Memory B cell (primary cell): ENCODE measurements at regions not wholly inside any gene's neighbourhood (a gene's known extent, or its start where the extent isn't known, plus 50 kb on each side); places are given as distances from the start of the nearest gene placed in this dataset.
"Not testable (repeated sequence)": the region's sequence is repeated elsewhere in the genome, so short reads cannot be mapped to it uniquely, and the experiment has no call there.

ENCODE experiments used
- ATAC-seq: fragments of 150-1000 bp; cut with Tn5 transposase; 2 replicates; pipeline ENCODE4 v1.10.0; 2021; ENCODE audit warnings: low read depth, mild to moderate bottlenecking, moderate library complexity
- DNase-seq, 2 donors: peaks; one replicate each; pipeline ENCODE4 v3.0.0; 2022; ENCODE audit warnings: low spot score in 2 of 2
- H3K27ac Mint-ChIP-seq: one replicate; pipeline ENCODE4 v1.8.0; 2022; ENCODE audit warnings: mild to moderate bottlenecking, moderate library complexity, mixed read lengths
- H3K27me3 Mint-ChIP-seq: one replicate; pipeline ENCODE4 v1.8.0; 2022; ENCODE audit warnings: mixed read lengths
- H3K36me3 Mint-ChIP-seq: one replicate; pipeline ENCODE4 v1.8.0; 2022; ENCODE audit warnings: mild to moderate bottlenecking, mixed read lengths
- H3K4me1 Mint-ChIP-seq: one replicate; pipeline ENCODE4 v1.8.0; 2022; ENCODE audit warnings: mixed read lengths
- H3K4me3 Mint-ChIP-seq: one replicate; pipeline ENCODE4 v1.8.0; 2022; ENCODE audit warnings: mild to moderate bottlenecking, moderate library complexity, mixed read lengths
- H3K9me3 Mint-ChIP-seq: one replicate; pipeline ENCODE4 v1.8.0; 2022; ENCODE audit warnings: mixed read lengths

DNA sequence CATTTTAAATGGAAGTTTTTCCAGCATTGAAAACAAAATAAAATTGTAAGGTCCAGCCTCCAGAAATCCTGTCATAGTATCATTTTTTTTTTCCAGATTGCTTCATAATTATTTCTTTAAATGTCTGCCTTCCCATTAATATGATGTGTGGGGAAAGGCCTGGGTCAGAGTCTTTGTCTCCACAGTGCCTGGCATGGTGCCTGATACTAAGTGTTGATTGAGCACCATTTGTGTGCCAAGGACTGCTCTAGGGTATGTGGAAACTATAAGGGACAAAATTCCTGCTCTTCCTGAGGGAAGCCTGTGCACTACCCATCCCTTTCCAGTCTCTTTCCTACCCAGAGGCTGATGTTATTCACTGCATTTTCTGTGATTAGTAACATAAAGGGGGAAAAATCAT, 53.1 kb upstream of the BEND4 start:
- ATAC-seq (no peak), DNase-seq (no peak)
- Mint-ChIP-seq H3K27me3 (peaks cover 1% of the 10 kb centered on the region), H3K4me3 (no peak overlapping the region), H3K4me1 (no peaks in the 10 kb centered on the region), H3K9me3 (no peaks in the 10 kb centered on the region), H3K27ac (no peak overlapping the region), H3K36me3 (no peaks in the 10 kb centered on the region)

DNA sequence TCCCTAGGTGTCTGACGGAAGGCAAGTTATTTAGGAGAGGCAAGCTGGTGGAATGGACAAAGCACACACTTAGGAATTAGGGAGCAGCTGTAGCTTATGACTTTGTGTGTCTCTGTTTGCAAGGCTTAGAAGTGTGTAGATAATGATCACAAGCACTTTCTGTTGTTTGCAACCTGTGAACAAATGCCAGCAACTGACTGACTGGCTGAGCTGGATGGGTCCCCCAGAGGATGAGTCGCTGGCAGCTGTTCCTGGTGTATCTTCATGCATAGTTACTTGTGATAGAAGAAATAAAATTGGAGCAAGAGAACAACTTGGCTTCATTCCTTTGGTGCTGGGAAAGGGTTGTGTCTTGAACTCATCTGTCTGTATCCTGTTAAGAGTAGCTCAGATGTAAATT, 64.2 kb upstream of the BEND4 start:
- peaks cover 2% of the 10 kb centered on the region for H3K27me3 Mint-ChIP-seq
- no peak overlapping the region for H3K27ac Mint-ChIP-seq
- no peak for DNase-seq
- ATAC-seq = no peak
- H3K36me3 Mint-ChIP-seq = peaks cover 2% of the 10 kb centered on the region
- peaks cover 2% of the 10 kb centered on the region for H3K9me3 Mint-ChIP-seq
- H3K4me3 Mint-ChIP-seq = no peak overlapping the region
- no peaks in the 10 kb centered on the region for H3K4me1 Mint-ChIP-seq

DNA sequence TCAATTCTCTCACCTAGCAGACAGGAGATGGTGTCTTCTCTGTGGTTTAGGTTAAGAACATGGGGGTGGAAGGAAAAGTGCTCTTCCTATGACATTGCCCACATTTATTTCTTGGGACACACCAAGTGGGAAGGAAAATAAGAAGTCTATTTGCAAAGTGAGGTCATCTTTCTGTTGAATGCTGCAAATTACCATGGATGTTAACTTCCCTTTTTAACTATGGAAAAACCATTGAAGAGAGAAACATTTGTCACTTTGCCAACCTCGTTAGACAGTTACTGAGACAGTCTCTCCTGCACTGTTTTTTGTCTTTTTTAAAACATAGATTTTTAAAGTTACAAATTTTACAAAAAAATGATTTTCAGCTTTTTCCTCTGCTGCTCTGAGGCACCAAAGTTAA, 72.8 kb upstream of the BEND4 start:
- ATAC-seq (no peak), DNase-seq (no peak)
- H3K9me3 Mint-ChIP-seq = no peaks in the 10 kb centered on the region
- H3K4me1 Mint-ChIP-seq = no peaks in the 10 kb centered on the region
- peaks cover 7% of the 10 kb centered on the region for H3K27me3 Mint-ChIP-seq
- H3K4me3 Mint-ChIP-seq = no peak overlapping the region
- peaks cover 4% of the 10 kb centered on the region for H3K36me3 Mint-ChIP-seq
- no peak overlapping the region for H3K27ac Mint-ChIP-seq

DNA sequence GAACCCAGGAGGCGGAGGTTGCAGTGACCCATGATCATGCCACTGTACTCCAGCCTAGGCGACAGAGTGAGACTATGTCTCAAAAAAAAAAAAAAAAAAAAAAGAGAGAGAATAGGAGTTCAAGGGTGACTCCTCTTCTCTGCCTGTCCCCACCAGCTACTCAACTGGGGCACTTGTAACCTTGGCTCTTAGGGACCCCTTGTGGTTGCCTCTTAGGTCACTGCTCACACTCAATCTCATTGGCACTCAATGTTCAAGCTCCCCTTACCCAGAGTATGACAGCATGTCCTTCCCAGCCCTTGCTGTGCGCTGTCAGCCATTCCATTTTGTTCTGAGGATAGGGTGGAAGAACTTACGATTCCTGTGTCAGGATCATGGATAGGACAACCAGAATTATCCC, 82.4 kb upstream of the BEND4 start:
- Mint-ChIP-seq H3K4me3 (no peak overlapping the region), H3K27me3 (no peaks in the 10 kb centered on the region), H3K4me1 (no peaks in the 10 kb centered on the region), H3K9me3 (no peaks in the 10 kb centered on the region), H3K27ac (no peak overlapping the region), H3K36me3 (no peaks in the 10 kb centered on the region)
- no peak for DNase-seq
- no peak for ATAC-seq

DNA sequence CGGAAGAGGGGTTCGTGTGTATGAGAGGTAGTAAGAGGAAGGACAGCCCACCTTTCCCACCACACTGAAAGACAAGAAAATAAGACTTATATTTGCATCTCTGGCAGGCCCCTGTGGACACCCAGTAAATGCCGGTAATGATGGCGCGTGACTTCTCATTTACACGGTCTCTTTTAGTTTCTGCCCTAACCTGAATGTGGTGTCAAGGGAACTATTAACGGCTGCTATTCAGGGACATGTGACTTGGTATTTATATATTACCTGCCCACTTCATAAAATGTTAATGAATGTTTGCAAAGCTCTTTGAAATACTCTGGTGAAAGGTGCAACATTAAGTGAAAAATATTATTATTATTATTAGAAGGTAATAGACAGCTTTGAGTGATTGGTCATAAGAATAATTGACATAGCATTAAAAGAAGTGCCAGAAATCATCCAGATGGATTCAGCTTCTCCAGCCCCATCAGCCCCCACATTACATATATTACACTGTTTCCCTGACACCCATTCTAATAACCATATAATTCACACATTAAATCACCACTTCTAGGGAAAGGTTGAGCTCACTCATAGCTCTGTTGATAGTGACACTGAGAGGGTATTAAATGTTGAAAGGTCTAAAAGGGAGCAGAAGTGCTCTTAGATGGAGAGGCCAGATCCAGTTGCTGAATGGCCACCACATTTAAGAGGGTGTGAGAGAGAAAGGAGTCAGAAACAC, 83.0 kb upstream of the BEND4 start:
- no peak for ATAC-seq
- Mint-ChIP-seq H3K36me3 (no peaks in the 10 kb centered on the region), H3K27me3 (no peaks in the 10 kb centered on the region), H3K4me3 (no peak overlapping the region), H3K9me3 (no peaks in the 10 kb centered on the region), H3K4me1 (no peaks in the 10 kb centered on the region), H3K27ac (no peak overlapping the region)
- no peak for DNase-seq

DNA sequence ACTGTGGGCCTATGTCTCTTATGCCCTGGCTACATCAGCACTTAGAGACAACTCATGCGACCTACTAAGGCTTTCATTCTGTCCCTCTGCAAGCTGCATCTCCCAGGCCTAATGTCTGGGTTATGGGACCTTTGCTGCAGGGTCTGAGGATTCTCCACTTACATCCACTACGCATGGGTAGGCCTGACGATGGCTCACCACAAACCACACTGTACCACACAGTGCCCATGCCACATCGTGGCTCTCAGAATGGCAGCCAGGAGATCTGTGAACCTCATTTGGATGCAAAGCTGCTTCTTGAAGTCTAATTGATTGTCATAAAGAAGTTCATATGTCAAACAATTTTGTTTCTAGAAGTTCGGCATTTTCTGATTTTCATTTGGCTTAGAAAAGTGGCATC, 84.6 kb upstream of the BEND4 start:
- H3K9me3 Mint-ChIP-seq = no peaks in the 10 kb centered on the region
- H3K4me3 Mint-ChIP-seq = no peak overlapping the region
- H3K36me3 Mint-ChIP-seq = no peaks in the 10 kb centered on the region
- H3K4me1 Mint-ChIP-seq = no peaks in the 10 kb centered on the region
- H3K27ac Mint-ChIP-seq = no peak overlapping the region
- DNase-seq (no peak), ATAC-seq (no peak)
- no peaks in the 10 kb centered on the region for H3K27me3 Mint-ChIP-seq

DNA sequence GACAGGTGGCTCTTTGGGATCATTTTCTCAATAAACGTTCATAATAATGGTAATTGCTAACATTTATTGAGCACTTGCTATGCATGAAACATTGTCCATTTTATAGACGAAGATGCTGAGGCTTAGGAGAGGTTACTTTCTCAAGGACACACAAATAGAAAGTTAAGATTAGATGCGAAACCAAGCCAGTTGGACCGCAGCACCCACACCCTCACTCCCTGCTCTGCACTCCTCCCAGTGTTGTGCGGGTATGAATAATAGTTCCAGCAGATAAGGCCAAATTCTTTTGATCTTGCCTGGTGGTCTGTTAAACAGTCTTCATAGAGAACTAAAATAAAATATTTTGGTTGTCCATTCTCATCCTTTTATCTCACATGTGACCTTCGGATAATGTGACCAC, 85.0 kb upstream of the BEND4 start:
- Mint-ChIP-seq H3K27me3 (no peaks in the 10 kb centered on the region), H3K4me1 (no peaks in the 10 kb centered on the region), H3K9me3 (no peaks in the 10 kb centered on the region), H3K4me3 (no peak overlapping the region), H3K27ac (no peak overlapping the region), H3K36me3 (no peaks in the 10 kb centered on the region)
- no peak for DNase-seq
- no peak for ATAC-seq

DNA sequence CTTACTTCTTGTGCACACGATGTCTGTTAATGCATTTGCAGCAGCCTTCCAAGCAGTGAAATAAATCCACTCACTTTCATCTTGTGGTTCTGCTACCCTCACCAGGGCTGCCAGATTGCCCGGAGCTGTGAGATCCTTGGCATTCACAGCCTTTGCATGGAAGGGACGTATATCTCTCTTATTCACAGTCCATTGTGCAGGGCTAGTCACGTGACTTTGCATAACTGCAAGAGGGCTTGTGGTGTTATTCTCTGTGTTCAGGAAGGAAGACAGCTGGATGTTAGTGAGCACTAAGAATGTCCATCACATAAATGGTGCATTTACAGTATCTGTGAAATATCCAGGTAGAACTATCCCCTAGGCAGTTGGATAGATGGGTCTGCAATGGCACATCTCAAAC, 96.5 kb upstream of the BEND4 start:
- no peak for ATAC-seq
- H3K27ac Mint-ChIP-seq = no peak overlapping the region
- DNase-seq = no peak
- peaks cover 3% of the 10 kb centered on the region for H3K27me3 Mint-ChIP-seq
- no peaks in the 10 kb centered on the region for H3K9me3 Mint-ChIP-seq
- H3K36me3 Mint-ChIP-seq = no peaks in the 10 kb centered on the region
- H3K4me1 Mint-ChIP-seq = no peaks in the 10 kb centered on the region
- H3K4me3 Mint-ChIP-seq = no peak overlapping the region

DNA sequence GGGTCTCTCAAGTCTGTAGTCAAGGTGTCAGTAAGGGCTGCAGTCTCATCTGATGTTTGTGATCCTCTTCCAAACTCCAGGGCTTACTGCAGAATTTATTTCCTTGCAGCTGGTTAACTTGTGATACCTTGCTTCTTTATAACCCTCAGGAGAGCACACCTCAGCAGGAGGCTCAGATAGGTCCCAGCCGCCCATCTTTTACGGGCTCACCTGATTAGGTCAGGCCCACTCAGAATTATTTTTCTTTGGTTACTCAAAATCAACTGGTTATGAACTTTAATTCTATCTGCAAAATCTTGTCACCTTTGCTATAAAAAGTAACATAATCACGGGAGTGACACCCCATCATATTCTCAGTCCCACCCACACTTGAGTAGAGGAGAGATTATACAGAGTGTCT, 99.9 kb upstream of the BEND4 start:
- peaks cover 3% of the 10 kb centered on the region for H3K27me3 Mint-ChIP-seq
- no peaks in the 10 kb centered on the region for H3K9me3 Mint-ChIP-seq
- ATAC-seq (no peak), DNase-seq (no peak)
- H3K4me1 Mint-ChIP-seq = no peaks in the 10 kb centered on the region
- no peak overlapping the region for H3K27ac Mint-ChIP-seq
- H3K4me3 Mint-ChIP-seq = no peak overlapping the region
- H3K36me3 Mint-ChIP-seq = no peaks in the 10 kb centered on the region

DNA sequence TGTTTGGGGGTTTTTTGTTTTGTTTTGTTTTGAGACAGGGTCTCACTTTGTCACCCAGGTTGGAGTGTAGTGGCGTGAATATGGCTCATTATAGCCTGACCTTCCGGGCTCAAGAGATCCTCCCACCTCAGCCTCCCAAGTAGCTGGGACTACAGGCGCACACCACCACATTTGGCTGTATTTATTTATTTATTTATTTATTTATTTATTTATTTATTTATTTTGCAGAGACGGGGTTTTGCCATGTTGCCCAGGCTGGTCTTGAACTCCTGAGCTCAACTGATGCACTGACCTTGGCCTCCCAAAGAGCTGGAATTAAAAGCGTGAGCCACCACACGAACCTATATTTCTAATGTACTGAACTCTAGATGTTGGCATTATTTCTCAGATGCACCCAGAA, 105.2 kb upstream of the BEND4 start:
- H3K4me1 Mint-ChIP-seq, DNase-seq, H3K36me3 Mint-ChIP-seq, ATAC-seq, H3K27ac Mint-ChIP-seq, H3K4me3 Mint-ChIP-seq, H3K9me3 Mint-ChIP-seq, H3K27me3 Mint-ChIP-seq: not testable (repeated sequence)

DNA sequence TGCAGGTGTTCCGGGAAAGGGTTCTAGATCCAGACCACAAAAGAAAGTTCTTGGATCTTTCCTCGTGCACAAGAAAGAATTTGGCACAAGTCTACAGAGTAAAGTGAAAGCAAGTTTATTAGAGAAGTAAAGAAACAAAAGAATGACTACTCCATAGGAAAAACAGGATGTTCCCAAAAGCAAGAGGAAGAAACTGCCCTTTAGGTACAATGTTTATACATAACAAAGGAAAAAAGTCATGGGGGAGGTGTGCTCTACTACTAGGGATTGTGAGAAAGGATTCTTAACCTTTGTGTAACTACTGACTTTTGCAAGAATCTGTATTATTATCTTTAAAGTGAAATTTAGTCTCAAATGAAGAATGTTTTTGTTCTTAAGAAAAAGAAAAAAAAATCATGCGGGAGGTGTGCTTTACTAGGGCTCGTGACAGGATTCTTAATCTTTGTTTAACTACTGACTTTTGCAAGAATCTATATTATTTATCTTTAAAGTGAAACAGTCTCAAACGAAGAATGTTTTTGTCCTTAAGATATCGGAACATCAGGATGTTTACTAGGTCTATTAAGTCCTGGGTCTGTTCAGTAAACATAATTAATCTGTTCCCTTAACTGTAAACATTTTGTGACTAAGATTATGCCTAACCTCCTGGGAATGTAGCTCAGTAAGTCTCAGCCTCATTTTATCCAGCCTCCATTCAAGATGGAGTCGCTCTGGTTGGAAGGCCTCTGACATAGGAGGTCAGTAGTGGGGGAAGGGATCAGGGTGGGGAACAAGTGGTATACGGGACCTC, 110.4 kb upstream of the BEND4 start:
- Mint-ChIP-seq H3K4me3 (no peak overlapping the region), H3K4me1 (no peaks in the 10 kb centered on the region), H3K27me3 (no peaks in the 10 kb centered on the region), H3K9me3 (no peaks in the 10 kb centered on the region), H3K27ac (no peak overlapping the region), H3K36me3 (no peaks in the 10 kb centered on the region)
- DNase-seq = no peak
- ATAC-seq = no peak

DNA sequence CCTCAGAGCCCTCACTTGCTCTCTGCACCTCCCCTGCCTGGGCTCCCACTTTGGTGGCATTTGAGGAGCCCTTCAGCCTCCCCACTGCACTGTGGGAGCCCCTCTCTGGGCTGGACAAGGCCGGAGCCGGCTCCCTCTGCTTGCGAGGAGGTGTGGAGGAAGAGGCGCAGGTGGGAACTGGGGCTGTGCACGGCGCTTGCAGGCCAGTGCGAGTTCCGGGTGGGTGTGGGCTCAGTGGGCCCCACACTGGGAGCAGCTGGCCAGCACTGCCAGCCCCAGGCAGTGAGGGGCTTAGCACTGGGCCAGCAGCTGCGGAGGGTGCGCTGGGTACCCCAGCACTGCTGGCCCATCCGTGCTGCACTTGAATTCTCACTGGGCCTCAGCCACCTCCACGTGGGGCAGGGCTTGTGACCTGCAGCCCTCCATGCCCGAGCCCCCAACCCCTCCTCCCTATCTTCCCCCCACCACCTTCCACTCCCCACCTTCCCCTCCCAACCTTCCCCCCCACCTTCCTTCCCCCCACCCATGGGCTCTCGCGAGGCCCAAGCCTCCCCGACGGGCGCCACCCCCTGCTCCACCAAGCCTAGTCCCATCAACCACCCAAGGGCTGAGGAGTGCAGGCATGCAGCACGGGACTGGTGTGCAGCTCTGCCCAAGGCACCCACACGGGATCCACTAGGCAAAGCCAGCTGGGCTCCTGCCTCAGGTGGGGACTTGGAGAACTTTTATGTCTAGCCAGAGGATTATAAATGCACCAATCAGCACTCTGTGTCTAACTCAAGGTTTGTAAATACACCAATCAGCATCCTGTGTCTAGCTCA, 113.5 kb upstream of the BEND4 start:
- Mint-ChIP-seq H3K27ac (no peak overlapping the region), H3K4me3 (no peak overlapping the region), H3K27me3 (peaks cover 1% of the 10 kb centered on the region), H3K9me3 (no peaks in the 10 kb centered on the region), H3K36me3 (no peaks in the 10 kb centered on the region), H3K4me1 (no peaks in the 10 kb centered on the region)
- ATAC-seq (no peak), DNase-seq (no peak)

DNA sequence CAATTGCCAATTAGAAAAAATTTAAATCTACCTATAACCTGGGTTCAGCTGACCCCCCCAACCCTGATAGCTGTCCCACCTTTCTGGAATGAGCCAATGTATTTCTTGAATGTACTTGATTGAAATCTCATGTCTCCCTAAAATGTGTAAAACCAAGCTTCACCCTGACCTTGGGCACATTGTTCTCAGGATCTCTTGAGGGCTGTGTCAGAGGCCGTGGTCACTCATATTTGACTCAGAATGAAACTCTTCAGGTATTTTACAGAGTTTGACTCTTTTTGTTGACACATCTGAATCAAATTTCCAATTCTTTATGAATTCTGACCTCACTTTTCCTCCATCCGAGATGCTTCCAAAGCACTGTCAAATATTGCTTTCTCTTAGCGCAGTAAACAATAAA, 115.3 kb upstream of the BEND4 start:
- no peaks in the 10 kb centered on the region for H3K36me3 Mint-ChIP-seq
- no peaks in the 10 kb centered on the region for H3K4me1 Mint-ChIP-seq
- DNase-seq (no peak), ATAC-seq (no peak)
- no peaks in the 10 kb centered on the region for H3K9me3 Mint-ChIP-seq
- no peak overlapping the region for H3K27ac Mint-ChIP-seq
- H3K27me3 Mint-ChIP-seq = peaks cover 2% of the 10 kb centered on the region
- no peak overlapping the region for H3K4me3 Mint-ChIP-seq

DNA sequence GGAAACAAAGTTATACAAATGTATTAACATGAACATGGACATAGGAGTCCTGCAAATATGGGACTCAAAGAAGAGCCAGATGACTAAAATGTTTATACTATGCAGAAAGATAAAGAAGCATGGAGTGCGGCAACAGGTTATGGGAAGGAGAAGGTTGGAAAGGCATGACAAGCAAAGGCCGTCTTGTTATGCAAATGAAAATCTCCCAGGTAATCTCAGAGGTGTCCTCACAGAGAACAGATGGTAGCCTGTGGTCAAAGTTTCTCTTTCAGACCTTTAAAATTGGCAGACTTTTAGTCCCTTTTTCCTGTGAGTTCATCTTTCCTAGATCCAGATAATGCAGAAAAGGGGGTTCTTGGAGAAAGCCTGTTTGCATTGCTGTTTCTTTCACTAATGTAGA, 116.4 kb upstream of the BEND4 start:
- no peak overlapping the region for H3K27ac Mint-ChIP-seq
- peaks cover 5% of the 10 kb centered on the region for H3K27me3 Mint-ChIP-seq
- no peaks in the 10 kb centered on the region for H3K9me3 Mint-ChIP-seq
- no peak for DNase-seq
- H3K4me1 Mint-ChIP-seq = no peaks in the 10 kb centered on the region
- H3K36me3 Mint-ChIP-seq = no peaks in the 10 kb centered on the region
- ATAC-seq = no peak
- no peak overlapping the region for H3K4me3 Mint-ChIP-seq
